ENCODE measurements at regions not wholly inside any gene's neighbourhood (a gene's known extent, or its start where the extent isn't known, plus 50 kb on each side); places are given as distances from the start of the nearest gene placed in this dataset.

DNA sequence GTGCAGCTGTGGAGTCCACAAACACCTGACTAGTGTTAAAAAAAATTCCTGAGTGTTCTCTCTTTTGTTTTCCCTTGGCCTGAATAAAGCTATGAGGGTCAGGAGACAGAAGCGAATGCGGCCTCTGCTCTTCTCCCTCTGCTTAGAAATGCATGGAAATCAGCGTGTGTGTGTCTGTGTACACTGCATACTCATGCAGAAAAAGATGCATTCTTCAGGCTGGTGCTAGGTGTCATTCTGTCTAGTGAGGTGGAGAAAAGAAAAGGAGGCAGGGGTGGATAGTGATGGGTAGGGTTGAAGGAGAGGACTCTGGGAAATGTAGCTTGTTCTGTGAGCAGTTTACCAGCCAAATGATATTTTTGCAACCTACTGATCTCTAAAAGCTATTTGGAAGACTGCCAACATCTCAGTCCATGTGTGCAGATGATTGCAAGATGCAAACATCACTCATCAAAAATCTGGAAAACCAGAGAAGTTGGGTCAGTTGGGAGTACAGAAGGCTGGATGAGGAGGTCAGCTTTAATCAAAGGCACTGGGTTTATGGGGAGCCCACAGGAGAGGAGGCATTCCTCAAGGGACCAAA, 177.7 kb downstream of the INSIG2 start:
- H3K4me3 ChIP-seq (ENCODE audit: low read depth, low read length) = no peak overlapping the region
- DNase-seq = no peak
- Mint-ChIP-seq H3K4me3 (no peak overlapping the region), H3K27me3 (no peaks in the 10 kb centered on the region), H3K27ac (no peak overlapping the region), H3K4me1 (no peaks in the 10 kb centered on the region), H3K9me3 (no peaks in the 10 kb centered on the region), H3K36me3 (no peaks in the 10 kb centered on the region)
- peaks cover 3% of the 10 kb centered on the region for H3K27me3 ChIP-seq (ENCODE audit: control insufficient read depth, insufficient read depth, low read length)
- H3K9me3 ChIP-seq (ENCODE audit: control insufficient read depth in 2 of 2, low read length in 2 of 2) = no peaks in the 10 kb centered on the region
- H3K36me3 ChIP-seq (ENCODE audit: control insufficient read depth, insufficient read depth, low read length) = no peaks in the 10 kb centered on the region
- ATAC-seq (ENCODE audit: low read depth in 2 of 2) = no peak
- no peak overlapping the region for H3K27ac ChIP-seq (ENCODE audit: insufficient read depth, low read length, poor library complexity, severe bottlenecking)
- no peaks in the 10 kb centered on the region for H3K4me1 ChIP-seq (ENCODE audit: control insufficient read depth, insufficient read depth, low read length, poor library complexity, severe bottlenecking)

DNA sequence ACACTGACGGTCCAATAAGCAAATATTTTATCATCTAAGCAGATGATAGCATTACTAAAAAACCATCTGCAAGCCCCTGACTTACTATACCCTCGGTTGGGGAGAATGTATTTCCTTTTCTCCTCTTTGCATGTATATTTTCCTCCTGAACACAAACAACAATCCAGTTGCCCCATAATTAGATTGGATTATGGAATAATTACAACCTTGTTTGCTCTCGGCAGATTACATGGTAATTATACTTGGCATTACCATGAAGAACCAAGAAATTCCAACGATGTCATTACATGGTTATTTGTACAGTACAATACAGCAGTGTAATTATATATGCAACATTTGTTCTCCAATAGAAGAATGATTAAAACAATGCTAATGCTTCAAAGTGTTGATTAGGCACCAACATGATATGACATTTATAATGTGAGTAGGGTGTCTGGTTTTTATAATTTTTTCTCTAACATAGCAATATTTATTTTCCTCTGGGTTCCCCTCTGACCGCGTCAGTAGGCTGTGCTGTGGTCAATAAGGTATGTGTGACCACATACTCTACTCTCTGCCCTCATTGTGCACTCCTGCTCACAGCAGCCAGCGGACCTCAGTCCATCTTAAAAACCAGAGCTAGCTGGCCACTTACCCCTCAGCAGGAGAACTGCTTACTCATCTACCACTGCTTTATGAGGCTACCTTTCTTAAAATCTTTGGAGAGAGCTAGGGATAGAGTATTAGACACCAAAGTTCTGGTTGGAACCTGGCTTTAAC, 176.1 kb downstream of the INSIG2 start:
- H3K4me3 ChIP-seq (ENCODE audit: low read depth, low read length) = no peak overlapping the region

DNA sequence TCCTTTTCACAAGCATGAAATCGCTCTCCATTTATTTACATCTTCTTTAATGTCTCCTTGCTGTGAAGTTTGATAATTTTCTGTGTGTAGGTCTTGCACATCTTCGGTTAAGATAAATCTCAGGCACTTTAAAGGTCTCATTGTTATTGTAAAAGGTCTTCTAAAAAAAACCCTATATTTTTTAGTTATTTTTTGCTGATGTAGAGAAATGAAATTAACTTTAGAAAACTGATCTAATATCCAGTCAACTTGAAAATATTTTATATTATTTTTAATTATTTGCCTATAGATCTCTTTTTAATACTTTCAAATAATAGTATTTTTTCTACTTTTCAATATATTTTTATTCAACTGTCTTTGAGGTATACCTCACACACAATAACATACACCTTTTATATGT, 169.4 kb downstream of the INSIG2 start:
- no peak overlapping the region for H3K27ac ChIP-seq (ENCODE audit: insufficient read depth, low read length, poor library complexity, severe bottlenecking)
- DNase-seq (no peak), ATAC-seq (ENCODE audit: low read depth in 2 of 2) (no peak)
- H3K36me3 ChIP-seq (ENCODE audit: control insufficient read depth, insufficient read depth, low read length) = no peaks in the 10 kb centered on the region
- no peaks in the 10 kb centered on the region for H3K4me1 ChIP-seq (ENCODE audit: control insufficient read depth, insufficient read depth, low read length, poor library complexity, severe bottlenecking)
- H3K27me3 Mint-ChIP-seq = peaks cover 21% of the 10 kb centered on the region
- no peaks in the 10 kb centered on the region for H3K4me1 Mint-ChIP-seq
- H3K4me3 Mint-ChIP-seq = no peak overlapping the region
- H3K9me3 Mint-ChIP-seq = peaks cover 0 to 4% (median 0%) of the 10 kb centered on the region in 7 donors
- peaks cover 9% of the 10 kb centered on the region for H3K27me3 ChIP-seq (ENCODE audit: control insufficient read depth, insufficient read depth, low read length)
- no peaks in the 10 kb centered on the region for H3K9me3 ChIP-seq (ENCODE audit: control insufficient read depth in 2 of 2, low read length in 2 of 2)
- H3K36me3 Mint-ChIP-seq = no peaks in the 10 kb centered on the region
- H3K4me3 ChIP-seq (ENCODE audit: low read depth, low read length) = no peak overlapping the region
- no peak overlapping the region for H3K27ac Mint-ChIP-seq

More for the DNA sequence above, 176.1 kb downstream of the INSIG2 start:
- H3K27ac Mint-ChIP-seq = no peak overlapping the region
- no peaks in the 10 kb centered on the region for H3K36me3 ChIP-seq (ENCODE audit: control insufficient read depth, insufficient read depth, low read length)
- H3K4me1 Mint-ChIP-seq = no peaks in the 10 kb centered on the region
- H3K27me3 ChIP-seq (ENCODE audit: control insufficient read depth, insufficient read depth, low read length) = peaks cover 7% of the 10 kb centered on the region
- no peak overlapping the region for H3K27ac ChIP-seq (ENCODE audit: insufficient read depth, low read length, poor library complexity, severe bottlenecking)
- no peak for ATAC-seq (ENCODE audit: low read depth in 2 of 2)
- no peaks in the 10 kb centered on the region for H3K9me3 Mint-ChIP-seq
- H3K36me3 Mint-ChIP-seq = no peaks in the 10 kb centered on the region
- H3K9me3 ChIP-seq (ENCODE audit: control insufficient read depth in 2 of 2, low read length in 2 of 2) = no peaks in the 10 kb centered on the region
- H3K4me1 ChIP-seq (ENCODE audit: control insufficient read depth, insufficient read depth, low read length, poor library complexity, severe bottlenecking) = no peaks in the 10 kb centered on the region
- H3K27me3 Mint-ChIP-seq = peaks cover 5% of the 10 kb centered on the region
- no peak overlapping the region for H3K4me3 Mint-ChIP-seq
- DNase-seq = no peak

DNA sequence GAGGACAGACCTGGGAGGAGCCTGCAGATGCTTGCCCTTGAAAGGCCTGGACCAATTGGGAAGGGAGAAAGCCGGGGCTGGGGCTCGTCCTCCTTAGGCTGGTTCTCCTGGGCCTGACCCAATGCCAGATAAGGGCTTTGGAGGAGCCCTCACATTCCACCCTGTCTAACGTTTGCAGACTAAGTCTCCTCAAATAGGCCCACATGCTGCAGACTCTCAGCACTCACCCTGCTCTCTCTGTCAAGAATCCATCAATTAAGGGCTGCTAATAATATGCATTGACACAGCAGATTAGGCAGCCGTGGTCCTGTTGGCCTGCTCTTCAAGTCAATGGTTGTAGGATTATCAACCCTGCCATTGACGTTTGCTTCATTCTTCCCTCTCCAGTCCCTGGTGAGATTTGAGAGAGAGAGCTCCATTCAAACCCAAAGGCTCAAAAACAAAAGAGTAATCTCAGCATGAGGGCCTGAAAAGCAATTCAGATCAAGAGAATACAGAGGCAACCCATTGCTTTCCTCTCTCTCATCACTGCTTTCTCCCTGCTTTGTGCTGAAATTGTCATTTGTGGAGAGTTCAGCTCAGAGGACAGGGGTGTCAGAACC, 167.6 kb downstream of the INSIG2 start:
- H3K27me3 Mint-ChIP-seq = peaks cover 26% of the 10 kb centered on the region
- H3K27ac Mint-ChIP-seq = no peak overlapping the region
- Histone ChIP-seq H3K27ac (ENCODE audit: insufficient read depth, low read length, poor library complexity, severe bottlenecking) (no peak overlapping the region), H3K9me3 (ENCODE audit: control insufficient read depth in 2 of 2, low read length in 2 of 2) (no peaks in the 10 kb centered on the region), H3K36me3 (ENCODE audit: control insufficient read depth, insufficient read depth, low read length) (no peaks in the 10 kb centered on the region), H3K27me3 (ENCODE audit: control insufficient read depth, insufficient read depth, low read length) (peaks cover 8% of the 10 kb centered on the region), H3K4me3 (ENCODE audit: low read depth, low read length) (no peak overlapping the region), H3K4me1 (ENCODE audit: control insufficient read depth, insufficient read depth, low read length, poor library complexity, severe bottlenecking) (no peaks in the 10 kb centered on the region)
- peaks cover 0 to 4% (median 0%) of the 10 kb centered on the region in 7 donors for H3K9me3 Mint-ChIP-seq
- ATAC-seq (ENCODE audit: low read depth in 2 of 2) (no peak), DNase-seq (no peak)
- H3K36me3 Mint-ChIP-seq = no peaks in the 10 kb centered on the region
- H3K4me3 Mint-ChIP-seq = no peak overlapping the region
- H3K4me1 Mint-ChIP-seq = no peaks in the 10 kb centered on the region

DNA sequence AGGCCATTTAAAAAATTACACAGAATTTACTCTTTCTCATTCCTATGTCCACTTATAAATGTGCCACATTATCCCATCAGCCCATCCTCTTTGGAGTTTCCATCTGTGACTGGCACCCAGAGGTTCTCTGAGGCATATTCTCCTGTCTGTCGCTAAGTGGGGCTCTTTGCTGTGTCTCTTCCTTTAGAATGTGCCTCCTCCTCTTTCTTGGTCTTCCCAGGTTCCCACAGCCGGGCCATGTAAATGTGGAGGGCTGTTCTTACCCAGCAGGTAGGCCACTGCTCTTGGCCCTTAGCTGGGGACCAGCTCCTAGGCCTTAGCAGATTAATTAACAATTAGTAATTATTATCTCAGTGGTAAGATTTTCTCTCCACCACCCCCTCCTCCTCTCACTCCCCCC, 167.0 kb downstream of the INSIG2 start:
- H3K27ac ChIP-seq (ENCODE audit: insufficient read depth, low read length, poor library complexity, severe bottlenecking) = no peak overlapping the region
- H3K27me3 Mint-ChIP-seq = peaks cover 24% of the 10 kb centered on the region
- no peak overlapping the region for H3K4me3 Mint-ChIP-seq
- ATAC-seq (ENCODE audit: low read depth in 2 of 2) (no peak), DNase-seq (no peak)
- no peaks in the 10 kb centered on the region for H3K9me3 ChIP-seq (ENCODE audit: control insufficient read depth in 2 of 2, low read length in 2 of 2)
- H3K4me1 ChIP-seq (ENCODE audit: control insufficient read depth, insufficient read depth, low read length, poor library complexity, severe bottlenecking) = no peaks in the 10 kb centered on the region
- no peak overlapping the region for H3K4me3 ChIP-seq (ENCODE audit: low read depth, low read length)
- H3K36me3 ChIP-seq (ENCODE audit: control insufficient read depth, insufficient read depth, low read length) = no peaks in the 10 kb centered on the region
- H3K36me3 Mint-ChIP-seq = no peaks in the 10 kb centered on the region
- peaks cover 6% of the 10 kb centered on the region for H3K27me3 ChIP-seq (ENCODE audit: control insufficient read depth, insufficient read depth, low read length)
- no peaks in the 10 kb centered on the region for H3K4me1 Mint-ChIP-seq
- no peak overlapping the region for H3K27ac Mint-ChIP-seq
- peaks cover 0 to 4% (median 0%) of the 10 kb centered on the region in 7 donors for H3K9me3 Mint-ChIP-seq

DNA sequence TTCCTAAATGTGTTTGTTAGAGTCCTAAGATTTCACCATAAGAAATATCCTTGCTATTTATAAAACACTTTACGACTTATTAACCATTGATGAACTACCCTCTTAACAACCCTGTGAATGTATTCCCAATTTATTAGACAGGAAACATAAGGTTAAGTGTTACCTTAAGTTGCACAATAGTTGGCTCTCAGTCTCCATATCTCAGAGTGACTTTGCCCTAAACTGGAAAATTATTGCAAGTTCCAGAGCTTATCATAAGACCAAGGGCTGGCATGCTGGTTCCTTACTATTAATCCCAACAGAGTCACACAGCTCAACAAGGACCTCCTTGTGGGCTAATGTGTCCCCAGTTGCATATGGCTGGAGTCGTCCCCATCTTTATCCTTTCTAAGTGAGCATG, 165.8 kb downstream of the INSIG2 start:
- no peaks in the 10 kb centered on the region for H3K36me3 ChIP-seq (ENCODE audit: control insufficient read depth, insufficient read depth, low read length)
- ATAC-seq (ENCODE audit: low read depth in 2 of 2) (no peak), DNase-seq (no peak)
- H3K9me3 ChIP-seq (ENCODE audit: control insufficient read depth in 2 of 2, low read length in 2 of 2) = no peaks in the 10 kb centered on the region
- Mint-ChIP-seq H3K27me3 (peaks cover 21% of the 10 kb centered on the region), H3K4me1 (no peaks in the 10 kb centered on the region), H3K4me3 (no peak overlapping the region), H3K36me3 (no peaks in the 10 kb centered on the region), H3K27ac (no peak overlapping the region), H3K9me3 (peaks cover 0 to 4% (median 0%) of the 10 kb centered on the region in 7 donors)
- no peak overlapping the region for H3K4me3 ChIP-seq (ENCODE audit: low read depth, low read length)
- peaks cover 6% of the 10 kb centered on the region for H3K27me3 ChIP-seq (ENCODE audit: control insufficient read depth, insufficient read depth, low read length)
- H3K27ac ChIP-seq (ENCODE audit: insufficient read depth, low read length, poor library complexity, severe bottlenecking) = no peak overlapping the region
- no peaks in the 10 kb centered on the region for H3K4me1 ChIP-seq (ENCODE audit: control insufficient read depth, insufficient read depth, low read length, poor library complexity, severe bottlenecking)

DNA sequence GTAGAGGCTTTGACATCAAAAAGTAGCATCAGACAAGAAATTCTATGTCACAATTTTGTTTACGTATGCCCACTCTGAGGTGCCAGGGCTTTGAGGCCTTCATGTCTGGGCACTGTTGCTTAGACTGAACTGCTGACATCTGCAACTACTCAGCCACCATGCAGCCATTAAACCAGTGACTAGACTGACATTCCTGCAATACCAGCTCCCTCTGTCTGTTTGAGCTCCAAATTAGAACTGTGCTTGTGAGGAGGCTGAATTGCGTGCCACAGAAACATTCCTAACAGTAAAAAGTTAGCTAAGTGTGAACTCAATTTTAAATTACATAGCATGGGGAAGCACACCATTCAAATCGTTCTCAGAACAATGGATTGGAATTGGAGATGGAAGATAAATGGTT, 163.2 kb downstream of the INSIG2 start:
- Mint-ChIP-seq H3K4me3 (no peak overlapping the region), H3K9me3 (peaks cover 0 to 4% (median 0%) of the 10 kb centered on the region in 7 donors), H3K27me3 (peaks cover 18% of the 10 kb centered on the region), H3K27ac (no peak overlapping the region), H3K36me3 (no peaks in the 10 kb centered on the region), H3K4me1 (no peaks in the 10 kb centered on the region)
- H3K27ac ChIP-seq (ENCODE audit: insufficient read depth, low read length, poor library complexity, severe bottlenecking) = no peak overlapping the region
- no peaks in the 10 kb centered on the region for H3K36me3 ChIP-seq (ENCODE audit: control insufficient read depth, insufficient read depth, low read length)
- no peaks in the 10 kb centered on the region for H3K4me1 ChIP-seq (ENCODE audit: control insufficient read depth, insufficient read depth, low read length, poor library complexity, severe bottlenecking)
- peaks cover 3% of the 10 kb centered on the region for H3K27me3 ChIP-seq (ENCODE audit: control insufficient read depth, insufficient read depth, low read length)
- DNase-seq = no peak
- no peak overlapping the region for H3K4me3 ChIP-seq (ENCODE audit: low read depth, low read length)
- no peaks in the 10 kb centered on the region for H3K9me3 ChIP-seq (ENCODE audit: control insufficient read depth in 2 of 2, low read length in 2 of 2)
- no peak for ATAC-seq (ENCODE audit: low read depth in 2 of 2)
